Epithelial cell of esophagus (primary cell): ENCODE measurements at regions not wholly inside any gene's neighbourhood (a gene's known extent, or its start where the extent isn't known, plus 50 kb on each side); places are given as distances from the start of the nearest gene placed in this dataset.

Experiments
- DNase-seq: peaks from one replicate; pipeline ENCODE4 v3.0.0; 2010; ENCODE audit warnings: low read depth
- H3K4me3 ChIP-seq: 2 replicates; pipeline ENCODE4 v1.5.1; 2011; ENCODE audit warnings: mild to moderate bottlenecking, low read length, control low read depth
- CTCF ChIP-seq: IDR thresholded peaks from 2 replicates; pipeline ENCODE4 v1.5.1; 2011; ENCODE audit warnings: low read depth, mild to moderate bottlenecking, low read length, control low read depth, inconsistent platforms; ENCODE audit not compliant: insufficient read depth; ENCODE audit errors: missing control alignments

GRCh38 chrX:130974323-130974722 is 71.3 kb upstream of the ENOX2 start:
- no peak overlapping the region for H3K4me3 ChIP-seq
- TF ChIP-seq CTCF = no peak
- DNase-seq = peak; percentile 49

GRCh38 chrX:130975947-130976346 is 72.9 kb upstream of the ENOX2 start:
- H3K4me3 ChIP-seq = no peak overlapping the region
- peak; percentile 63 for TF ChIP-seq CTCF
- DNase-seq = peak; percentile 57

GRCh38 chrX:130981836-130982235 is 76.3 kb upstream of the ARHGAP36 start:
- DNase-seq = no peak
- no peak overlapping the region for H3K4me3 ChIP-seq
- no peak for TF ChIP-seq CTCF

- no peak overlapping the region for H3K4me3 ChIP-seq
- no peak for DNase-seq
- TF ChIP-seq CTCF = no peak
These were observed 73.4 kb upstream of the ARHGAP36 start for GRCh38 chrX:130984782-130985181.

- no peak overlapping the region for H3K4me3 ChIP-seq
- no peak for DNase-seq
- no peak for TF ChIP-seq CTCF
These were observed 70.9 kb upstream of the ARHGAP36 start for GRCh38 chrX:130987241-130987640.

- no peak for DNase-seq
- TF ChIP-seq CTCF = no peak
- H3K4me3 ChIP-seq = no peak overlapping the region
These were observed 67.4 kb upstream of the ARHGAP36 start for GRCh38 chrX:130990723-130991122.

GRCh38 chrX:130994671-130995070 is 63.5 kb upstream of the ARHGAP36 start:
- DNase-seq = peak; percentile 15

More at GRCh38 chrX:130994671-130995070, 63.5 kb upstream of the ARHGAP36 start:
- peak; percentile 44 for TF ChIP-seq CTCF
- H3K4me3 ChIP-seq = no peak overlapping the region
